ENCODE measurements at regions not wholly inside any gene's neighbourhood (a gene's known extent, or its start where the extent isn't known, plus 50 kb on each side); places are given as distances from the start of the nearest gene placed in this dataset.

DNA sequence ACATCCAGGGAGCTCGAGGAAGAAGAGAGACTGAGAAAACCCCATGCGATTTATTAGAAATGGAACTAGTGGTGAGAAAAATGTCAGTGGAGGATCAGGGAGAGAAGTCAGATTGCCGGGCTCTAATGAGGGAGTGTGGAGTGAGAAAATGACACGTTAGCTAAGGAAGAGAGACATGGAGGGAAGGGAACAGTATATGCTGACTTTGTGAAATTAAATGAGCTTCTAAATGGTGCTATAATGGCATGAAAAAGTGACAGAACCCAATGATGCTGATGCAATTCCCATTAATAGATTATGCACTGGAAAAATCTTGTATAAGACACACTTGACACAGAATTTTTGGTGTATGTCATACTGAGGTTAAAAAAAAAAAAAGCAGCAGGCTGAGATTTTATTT is 112.6 kb downstream of the HSPH1 start:
- DNase-seq: no peak
- peaks cover 26% of the 10 kb centered on the region for H3K4me1 ChIP-seq (ENCODE audit: low read depth)
- H3K9me3 ChIP-seq: no peaks in the 10 kb centered on the region
- H3K36me3 ChIP-seq (ENCODE audit: low read depth): no peaks in the 10 kb centered on the region
- no peak for ATAC-seq
- no peak for TF ChIP-seq CTCF (IDR thresholded peaks at IDR 0.05)
- no peak overlapping the region for H3K4me3 ChIP-seq
- intact Hi-C loops (cut with DNase I, micrococcal nuclease): no loop called here

DNA sequence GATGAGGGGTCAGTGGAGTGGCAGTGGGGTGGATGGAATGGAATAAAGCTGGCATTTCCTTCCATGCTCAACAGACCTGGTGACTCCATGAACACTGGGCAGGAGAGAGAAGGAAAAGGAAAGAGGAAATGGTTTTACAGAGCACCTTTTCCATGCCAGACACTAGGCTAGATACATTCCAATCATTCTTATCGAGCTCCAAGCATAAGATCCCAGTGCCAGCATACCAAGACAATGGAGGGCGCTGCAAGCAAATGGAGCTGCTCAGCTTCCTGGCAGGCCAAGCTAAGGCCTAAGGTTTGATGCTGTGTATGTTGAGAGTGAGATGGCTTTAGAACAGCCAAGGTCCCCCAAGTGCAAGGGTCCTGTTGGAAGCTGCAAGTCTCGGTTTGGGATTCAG is 113.2 kb downstream of the HSPH1 start:
- H3K9me3 ChIP-seq: no peaks in the 10 kb centered on the region
- ATAC-seq (no peak), DNase-seq (no peak)
- H3K36me3 ChIP-seq (ENCODE audit: low read depth): no peaks in the 10 kb centered on the region
- no peak for TF ChIP-seq CTCF (IDR thresholded peaks at IDR 0.05)
- intact Hi-C loops (cut with DNase I, micrococcal nuclease): no loop called here
- H3K4me1 ChIP-seq (ENCODE audit: low read depth): peaks cover 26% of the 10 kb centered on the region
- H3K4me3 ChIP-seq: no peak overlapping the region

- H3K36me3 ChIP-seq (ENCODE audit: low read depth): no peaks in the 10 kb centered on the region
- H3K4me3 ChIP-seq: no peak overlapping the region
- ATAC-seq (peak; percentile 50), DNase-seq (peak in 2 of 3 donors; percentile 67 to 70)
- TF ChIP-seq CTCF (IDR thresholded peaks at IDR 0.05): no peak
- peaks cover 26% of the 10 kb centered on the region for H3K4me1 ChIP-seq (ENCODE audit: low read depth)
- no peaks in the 10 kb centered on the region for H3K9me3 ChIP-seq
- intact Hi-C loops (cut with DNase I, micrococcal nuclease): no loop called here
These were observed 114.3 kb downstream of the TEX26 start for GRCh38 chr13:31046711-31047279.

DNA sequence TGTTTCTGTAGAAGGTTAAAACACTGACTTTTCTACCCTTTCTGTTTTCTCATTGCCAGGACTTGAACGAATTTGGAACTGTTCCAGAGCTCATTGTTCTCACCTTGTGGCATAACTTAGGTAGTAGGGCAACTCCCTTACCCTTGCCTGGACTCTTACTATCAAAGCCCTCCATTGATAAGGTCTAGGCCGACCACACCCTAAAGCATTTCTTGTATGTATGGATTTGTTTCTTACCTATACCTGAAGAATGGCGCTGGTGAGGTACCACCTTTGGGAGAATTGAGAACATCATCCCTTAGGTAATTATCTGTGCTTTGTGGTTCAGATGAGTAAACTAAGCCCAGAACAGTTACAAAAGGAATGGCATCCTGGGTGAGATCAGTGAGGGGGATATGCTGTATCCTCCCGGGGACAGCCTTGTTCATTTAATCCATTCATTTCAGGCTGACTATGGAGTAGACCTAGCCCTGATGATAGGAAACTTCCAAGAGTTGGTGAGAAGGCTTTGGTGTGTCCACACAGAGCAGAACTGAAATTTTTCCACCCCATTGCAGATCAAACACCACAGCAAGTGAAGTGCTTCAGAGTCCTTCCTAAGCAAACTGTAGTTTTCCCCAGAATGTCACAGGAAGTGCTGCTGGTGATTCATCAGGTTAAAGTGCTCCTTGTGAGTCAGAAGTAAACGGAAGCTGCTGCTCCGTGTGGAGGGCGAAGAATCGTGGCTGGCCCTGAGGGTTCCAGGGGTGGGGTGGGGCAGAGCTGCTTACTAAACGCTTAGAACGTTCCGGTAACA is 113.0 kb downstream of the TEX26 start:
- Histone ChIP-seq H3K4me3 (no peak overlapping the region), H3K4me1 (ENCODE audit: low read depth) (peaks cover 26% of the 10 kb centered on the region), H3K9me3 (no peaks in the 10 kb centered on the region), H3K36me3 (ENCODE audit: low read depth) (no peaks in the 10 kb centered on the region)
- peak; percentile 80 to 85 (median 81) for DNase-seq
- intact Hi-C loops (cut with DNase I, micrococcal nuclease): no loop called here
- ATAC-seq: peak; percentile 91
- no peak for TF ChIP-seq CTCF (IDR thresholded peaks at IDR 0.05)

- DNase-seq: peak; percentile 81 to 88 (median 87)
- Histone ChIP-seq H3K4me3 (no peak overlapping the region), H3K36me3 (ENCODE audit: low read depth) (no peaks in the 10 kb centered on the region), H3K4me1 (ENCODE audit: low read depth) (peaks cover 26% of the 10 kb centered on the region), H3K9me3 (no peaks in the 10 kb centered on the region)
- TF ChIP-seq CTCF (IDR thresholded peaks at IDR 0.05): peak; percentile 87
- ATAC-seq: peak; percentile 83
- intact Hi-C loops (cut with DNase I, micrococcal nuclease): no loop called here
These were observed 112.2 kb downstream of the TEX26 start for GRCh38 chr13:31044364-31045285.

Measured in mucosa of descending colon (tissue), 3 donors.